ENCODE measurements at regions not wholly inside any gene's neighbourhood (a gene's known extent, or its start where the extent isn't known, plus 50 kb on each side); places are given as distances from the start of the nearest gene placed in this dataset.
"Not testable (repeated sequence)": the region's sequence is repeated elsewhere in the genome, so short reads cannot be mapped to it uniquely, and the experiment has no call there.

- Histone ChIP-seq H3K27me3 (ENCODE audit: control insufficient read depth, insufficient read depth, low read length) (no peaks in the 10 kb centered on the region), H3K4me1 (ENCODE audit: control insufficient read depth, insufficient read depth, low read length) (no peaks in the 10 kb centered on the region), H3K36me3 (ENCODE audit: insufficient read depth, low read length) (no peaks in the 10 kb centered on the region), H3K9ac (ENCODE audit: low read depth, low read length) (no peak overlapping the region), H3K9me3 (replicated peaks; ENCODE audit: low read length) (no peaks in the 10 kb centered on the region), H3K4me3 (ENCODE audit: low read length) (no peak overlapping the region), H3K4me2 (ENCODE audit: low read length) (no peak overlapping the region)
Measured at GRCh38 chr7:119945822-119946221, 327.2 kb upstream of the KCND2 start.

- Histone ChIP-seq H3K4me2 (ENCODE audit: low read length) (no peak overlapping the region), H3K4me1 (ENCODE audit: control insufficient read depth, insufficient read depth, low read length) (no peaks in the 10 kb centered on the region), H3K4me3 (ENCODE audit: low read length) (no peak overlapping the region), H3K9me3 (replicated peaks; ENCODE audit: low read length) (no peaks in the 10 kb centered on the region), H3K27me3 (ENCODE audit: control insufficient read depth, insufficient read depth, low read length) (no peaks in the 10 kb centered on the region), H3K36me3 (ENCODE audit: insufficient read depth, low read length) (no peaks in the 10 kb centered on the region), H3K9ac (ENCODE audit: low read depth, low read length) (no peak overlapping the region)
Measured at GRCh38 chr7:119949053-119949452, 323.9 kb upstream of the KCND2 start.

- H3K9me3 ChIP-seq (replicated peaks; ENCODE audit: low read length); H3K4me2 ChIP-seq (ENCODE audit: low read length); H3K4me1 ChIP-seq (ENCODE audit: control insufficient read depth, insufficient read depth, low read length); H3K36me3 ChIP-seq (ENCODE audit: insufficient read depth, low read length); H3K27me3 ChIP-seq (ENCODE audit: control insufficient read depth, insufficient read depth, low read length); H3K4me3 ChIP-seq (ENCODE audit: low read length); H3K9ac ChIP-seq (ENCODE audit: low read depth, low read length): not testable (repeated sequence)
Measured at GRCh38 chr7:119950390-119951041, 322.5 kb upstream of the KCND2 start.

- not testable (repeated sequence) for H3K4me1 ChIP-seq (ENCODE audit: control insufficient read depth, insufficient read depth, low read length); H3K27me3 ChIP-seq (ENCODE audit: control insufficient read depth, insufficient read depth, low read length)
Measured at GRCh38 chr7:119951614-119952013, 321.4 kb upstream of the KCND2 start.

GRCh38 chr7:119957335-119957734 lies 315.6 kb upstream of the KCND2 start:
- Histone ChIP-seq H3K4me3 (ENCODE audit: low read length) (no peak overlapping the region), H3K9me3 (replicated peaks; ENCODE audit: low read length) (no peaks in the 10 kb centered on the region), H3K9ac (ENCODE audit: low read depth, low read length) (no peak overlapping the region), H3K4me1 (ENCODE audit: control insufficient read depth, insufficient read depth, low read length) (peaks cover 33% of the 10 kb centered on the region), H3K4me2 (ENCODE audit: low read length) (no peak overlapping the region), H3K27me3 (ENCODE audit: control insufficient read depth, insufficient read depth, low read length) (no peaks in the 10 kb centered on the region), H3K36me3 (ENCODE audit: insufficient read depth, low read length) (no peaks in the 10 kb centered on the region)

More at GRCh38 chr7:119951614-119952013, 321.4 kb upstream of the KCND2 start:
- not testable (repeated sequence) for H3K36me3 ChIP-seq (ENCODE audit: insufficient read depth, low read length); H3K4me2 ChIP-seq (ENCODE audit: low read length); H3K4me3 ChIP-seq (ENCODE audit: low read length); H3K9ac ChIP-seq (ENCODE audit: low read depth, low read length); H3K9me3 ChIP-seq (replicated peaks; ENCODE audit: low read length)

GRCh38 chr7:119959811-119960210 lies 313.2 kb upstream of the KCND2 start:
- no peak overlapping the region for H3K4me3 ChIP-seq (ENCODE audit: low read length)
- H3K27me3 ChIP-seq (ENCODE audit: control insufficient read depth, insufficient read depth, low read length) = no peaks in the 10 kb centered on the region
- no peaks in the 10 kb centered on the region for H3K9me3 ChIP-seq (replicated peaks; ENCODE audit: low read length)
- H3K9ac ChIP-seq (ENCODE audit: low read depth, low read length) = peak overlapping the region; percentile 32
- peaks cover 43% of the 10 kb centered on the region for H3K4me1 ChIP-seq (ENCODE audit: control insufficient read depth, insufficient read depth, low read length)
- H3K36me3 ChIP-seq (ENCODE audit: insufficient read depth, low read length) = no peaks in the 10 kb centered on the region
- peak overlapping the region; percentile 11 for H3K4me2 ChIP-seq (ENCODE audit: low read length)

GRCh38 chr7:119963654-119964053 lies 309.3 kb upstream of the KCND2 start:
- H3K4me2 ChIP-seq (ENCODE audit: low read length) = no peak overlapping the region
- H3K9me3 ChIP-seq (replicated peaks; ENCODE audit: low read length) = no peaks in the 10 kb centered on the region
- H3K36me3 ChIP-seq (ENCODE audit: insufficient read depth, low read length) = no peaks in the 10 kb centered on the region
- H3K9ac ChIP-seq (ENCODE audit: low read depth, low read length) = no peak overlapping the region
- H3K4me3 ChIP-seq (ENCODE audit: low read length) = no peak overlapping the region
- H3K27me3 ChIP-seq (ENCODE audit: control insufficient read depth, insufficient read depth, low read length) = no peaks in the 10 kb centered on the region
- peaks cover 51% of the 10 kb centered on the region for H3K4me1 ChIP-seq (ENCODE audit: control insufficient read depth, insufficient read depth, low read length)

- Histone ChIP-seq H3K9me3 (replicated peaks; ENCODE audit: low read length) (no peaks in the 10 kb centered on the region), H3K9ac (ENCODE audit: low read depth, low read length) (no peak overlapping the region), H3K36me3 (ENCODE audit: insufficient read depth, low read length) (no peaks in the 10 kb centered on the region), H3K27me3 (ENCODE audit: control insufficient read depth, insufficient read depth, low read length) (no peaks in the 10 kb centered on the region), H3K4me2 (ENCODE audit: low read length) (no peak overlapping the region), H3K4me3 (ENCODE audit: low read length) (no peak overlapping the region), H3K4me1 (ENCODE audit: control insufficient read depth, insufficient read depth, low read length) (peaks cover 47% of the 10 kb centered on the region)
Measured at GRCh38 chr7:119964065-119964464, 308.9 kb upstream of the KCND2 start.

GRCh38 chr7:119964788-119965542 lies 308.0 kb upstream of the KCND2 start:
- Histone ChIP-seq H3K27me3 (ENCODE audit: control insufficient read depth, insufficient read depth, low read length) (no peaks in the 10 kb centered on the region), H3K4me1 (ENCODE audit: control insufficient read depth, insufficient read depth, low read length) (peaks cover 41% of the 10 kb centered on the region), H3K9ac (ENCODE audit: low read depth, low read length) (no peak overlapping the region), H3K36me3 (ENCODE audit: insufficient read depth, low read length) (no peaks in the 10 kb centered on the region), H3K9me3 (replicated peaks; ENCODE audit: low read length) (no peaks in the 10 kb centered on the region), H3K4me2 (ENCODE audit: low read length) (no peak overlapping the region), H3K4me3 (ENCODE audit: low read length) (no peak overlapping the region)

- Histone ChIP-seq H3K4me3 (ENCODE audit: low read length) (no peak overlapping the region), H3K4me2 (ENCODE audit: low read length) (no peak overlapping the region), H3K4me1 (ENCODE audit: control insufficient read depth, insufficient read depth, low read length) (peaks cover 18% of the 10 kb centered on the region), H3K9ac (ENCODE audit: low read depth, low read length) (no peak overlapping the region), H3K36me3 (ENCODE audit: insufficient read depth, low read length) (no peaks in the 10 kb centered on the region), H3K27me3 (ENCODE audit: control insufficient read depth, insufficient read depth, low read length) (no peaks in the 10 kb centered on the region), H3K9me3 (replicated peaks; ENCODE audit: low read length) (no peaks in the 10 kb centered on the region)
Measured at GRCh38 chr7:119967221-119967620, 305.8 kb upstream of the KCND2 start.

GRCh38 chr7:119968411-119968810 lies 304.6 kb upstream of the KCND2 start:
- H3K9ac ChIP-seq (ENCODE audit: low read depth, low read length); H3K4me3 ChIP-seq (ENCODE audit: low read length); H3K36me3 ChIP-seq (ENCODE audit: insufficient read depth, low read length): not testable (repeated sequence)

GRCh38 chr7:119969054-119969453 lies 303.9 kb upstream of the KCND2 start:
- Histone ChIP-seq H3K9ac (ENCODE audit: low read depth, low read length) (no peak overlapping the region), H3K27me3 (ENCODE audit: control insufficient read depth, insufficient read depth, low read length) (no peaks in the 10 kb centered on the region), H3K4me1 (ENCODE audit: control insufficient read depth, insufficient read depth, low read length) (peaks cover 15% of the 10 kb centered on the region), H3K9me3 (replicated peaks; ENCODE audit: low read length) (no peaks in the 10 kb centered on the region), H3K36me3 (ENCODE audit: insufficient read depth, low read length) (no peaks in the 10 kb centered on the region), H3K4me3 (ENCODE audit: low read length) (no peak overlapping the region), H3K4me2 (ENCODE audit: low read length) (no peak overlapping the region)

More at GRCh38 chr7:119968411-119968810, 304.6 kb upstream of the KCND2 start:
- peaks cover 18% of the 10 kb centered on the region for H3K4me1 ChIP-seq (ENCODE audit: control insufficient read depth, insufficient read depth, low read length)
- H3K4me2 ChIP-seq (ENCODE audit: low read length); H3K27me3 ChIP-seq (ENCODE audit: control insufficient read depth, insufficient read depth, low read length); H3K9me3 ChIP-seq (replicated peaks; ENCODE audit: low read length): not testable (repeated sequence)
